ENCODE measurements at regions not wholly inside any gene's neighbourhood (a gene's known extent, or its start where the extent isn't known, plus 50 kb on each side); places are given as distances from the start of the nearest gene placed in this dataset.

GRCh38 chr18:51651761-51652160 lies 454.3 kb upstream of the MEX3C start:
- no peak for TF ChIP-seq CTCF (IDR thresholded peaks at IDR 0.05)
- TF ChIP-seq POLR2A (IDR thresholded peaks at IDR 0.05) = no peak
